ENCODE measurements at regions not wholly inside any gene's neighbourhood (a gene's known extent, or its start where the extent isn't known, plus 50 kb on each side); places are given as distances from the start of the nearest gene placed in this dataset.

DNA sequence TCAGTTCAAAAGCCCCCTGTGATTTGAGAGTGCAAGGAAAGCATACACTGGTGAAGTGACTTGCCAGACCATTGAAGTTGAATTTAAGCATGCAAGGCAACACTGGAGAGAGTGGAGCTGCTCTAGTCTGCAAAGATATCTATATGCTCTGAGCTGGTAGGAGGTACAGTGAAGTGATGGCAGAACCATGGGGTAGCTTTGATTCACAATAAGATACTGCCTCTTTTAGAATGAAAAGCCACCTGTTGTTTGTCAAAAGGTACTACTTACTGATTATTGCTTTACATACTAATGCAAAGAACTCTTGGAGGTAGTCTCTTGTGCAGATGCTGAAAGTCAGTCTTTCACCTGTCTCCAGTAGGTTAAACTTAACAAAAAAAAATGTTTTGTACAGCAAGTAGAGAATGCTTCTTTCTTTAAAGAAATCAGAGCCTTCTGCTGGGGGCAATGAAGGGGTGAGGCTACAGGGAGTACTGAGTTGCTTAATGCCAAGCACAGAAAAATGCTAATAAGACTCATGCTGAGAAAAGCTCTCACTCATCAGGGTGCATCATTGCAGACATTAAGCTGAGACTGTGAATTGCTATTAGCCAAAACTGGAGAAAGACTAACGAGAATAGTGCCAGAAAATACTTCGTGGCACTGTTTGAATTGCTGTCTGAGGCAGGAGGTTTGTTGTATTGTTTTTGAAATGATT lies 1150.5 kb upstream of the TMPRSS15 start:
- no peak for DNase-seq
- 29 to 34% methylated on average over 2 of the region's 2 CpGs for WGBS, 2 donors
- Histone ChIP-seq H3K4me3 (no peak overlapping the region), H3K36me3 (no peaks in the 10 kb centered on the region), H3K9me3 (peaks cover 0 to 20% (median 3%) of the 10 kb centered on the region in 11 donors), H3K27ac (no peak overlapping the region), H3K4me1 (no peaks in the 10 kb centered on the region), H3K27me3 (no peaks in the 10 kb centered on the region)
- TF ChIP-seq, protein P1, sequence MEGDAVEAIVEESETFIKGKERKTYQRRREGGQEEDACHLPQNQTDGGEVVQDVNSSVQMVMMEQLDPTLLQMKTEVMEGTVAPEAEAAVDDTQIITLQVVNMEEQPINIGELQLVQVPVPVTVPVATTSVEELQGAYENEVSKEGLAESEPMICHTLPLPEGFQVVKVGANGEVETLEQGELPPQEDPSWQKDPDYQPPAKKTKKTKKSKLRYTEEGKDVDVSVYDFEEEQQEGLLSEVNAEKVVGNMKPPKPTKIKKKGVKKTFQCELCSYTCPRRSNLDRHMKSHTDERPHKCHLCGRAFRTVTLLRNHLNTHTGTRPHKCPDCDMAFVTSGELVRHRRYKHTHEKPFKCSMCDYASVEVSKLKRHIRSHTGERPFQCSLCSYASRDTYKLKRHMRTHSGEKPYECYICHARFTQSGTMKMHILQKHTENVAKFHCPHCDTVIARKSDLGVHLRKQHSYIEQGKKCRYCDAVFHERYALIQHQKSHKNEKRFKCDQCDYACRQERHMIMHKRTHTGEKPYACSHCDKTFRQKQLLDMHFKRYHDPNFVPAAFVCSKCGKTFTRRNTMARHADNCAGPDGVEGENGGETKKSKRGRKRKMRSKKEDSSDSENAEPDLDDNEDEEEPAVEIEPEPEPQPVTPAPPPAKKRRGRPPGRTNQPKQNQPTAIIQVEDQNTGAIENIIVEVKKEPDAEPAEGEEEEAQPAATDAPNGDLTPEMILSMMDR (IDR thresholded peaks at IDR 0.05) = no peak
- intact Hi-C loops (cut with DNase I) = no loop called here
- no peak for ATAC-seq

GRCh38 chr21:19557046-19557445 lies 1153.5 kb upstream of the TMPRSS15 start:
- no peaks in the 10 kb centered on the region for H3K4me1 ChIP-seq
- H3K4me3 ChIP-seq = no peak overlapping the region
- H3K9me3 ChIP-seq = peaks cover 0 to 18% (median under 1%) of the 10 kb centered on the region in 11 donors
- H3K36me3 ChIP-seq = no peaks in the 10 kb centered on the region
- no peaks in the 10 kb centered on the region for H3K27me3 ChIP-seq
- TF ChIP-seq, protein P1 (IDR thresholded peaks at IDR 0.05) = no peak
- intact Hi-C loops (cut with DNase I) = no loop called here
- no peak overlapping the region for H3K27ac ChIP-seq
- WGBS, 2 donors = 78 to 88% methylated on average over 4 of the region's 4 CpGs
- DNase-seq (no peak), ATAC-seq (no peak)

GRCh38 chr21:19557488-19557887 lies 1153.9 kb upstream of the TMPRSS15 start:
- H3K4me1 ChIP-seq = no peaks in the 10 kb centered on the region
- TF ChIP-seq, protein P1 (IDR thresholded peaks at IDR 0.05) = no peak
- intact Hi-C loops (cut with DNase I) = no loop called here

GRCh38 chr21:19565587-19565986 lies 1162.0 kb upstream of the TMPRSS15 start:
- no peaks in the 10 kb centered on the region for H3K4me1 ChIP-seq
- H3K27ac ChIP-seq = no peak overlapping the region
- ATAC-seq (no peak), DNase-seq (no peak)
- TF ChIP-seq, protein P1 (IDR thresholded peaks at IDR 0.05) = no peak
- intact Hi-C loops (cut with DNase I) = no loop called here
- H3K27me3 ChIP-seq = no peaks in the 10 kb centered on the region
- no peaks in the 10 kb centered on the region for H3K36me3 ChIP-seq
- WGBS, 2 donors = 92 to 99% methylated on average over 3 of the region's 3 CpGs
- peaks cover 0 to 16% (median 0%) of the 10 kb centered on the region in 11 donors for H3K9me3 ChIP-seq
- H3K4me3 ChIP-seq = no peak overlapping the region

More at GRCh38 chr21:19557488-19557887, 1153.9 kb upstream of the TMPRSS15 start:
- no peak overlapping the region for H3K27ac ChIP-seq
- 78 to 80% methylated on average over 4 of the region's 4 CpGs for WGBS, 2 donors
- DNase-seq (no peak), ATAC-seq (no peak)
- no peak overlapping the region for H3K4me3 ChIP-seq
- no peaks in the 10 kb centered on the region for H3K27me3 ChIP-seq
- H3K36me3 ChIP-seq = no peaks in the 10 kb centered on the region
- H3K9me3 ChIP-seq = peaks cover 0 to 14% (median 0%) of the 10 kb centered on the region in 11 donors
